HG02678 (cell line): ENCODE measurements at regions not wholly inside any gene's neighbourhood (a gene's known extent, or its start where the extent isn't known, plus 50 kb on each side); places are given as distances from the start of the nearest gene placed in this dataset.

Source experiments
- ATAC-seq: cut with Tn5 transposase; IDR thresholded peaks from one replicate; pipeline ENCODE4 v1.9.1; 2021; ENCODE audit warnings: mild to moderate bottlenecking, moderate library complexity; ENCODE audit not compliant: unreplicated experiment

DNA sequence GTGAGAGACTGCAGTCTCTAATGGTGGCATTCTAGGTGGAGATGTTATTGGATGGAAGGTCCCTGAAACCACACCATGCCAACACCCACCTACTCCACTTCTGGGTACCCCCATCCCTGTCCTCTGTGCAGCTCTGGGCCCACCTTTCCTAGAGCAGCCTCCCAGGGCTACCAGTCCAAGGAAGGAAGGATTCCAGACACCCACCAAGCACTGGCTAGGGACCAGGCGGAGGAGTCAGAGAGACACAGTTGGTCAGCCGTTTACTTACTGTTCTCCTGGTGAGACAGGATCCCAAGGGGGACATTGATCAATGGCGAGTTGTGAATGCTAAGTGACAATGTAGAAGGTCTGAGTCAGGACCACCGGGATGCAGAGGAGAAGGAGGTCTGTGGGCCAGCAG is 151.6 kb downstream of the TTC32 start:
- no peak for ATAC-seq

DNA sequence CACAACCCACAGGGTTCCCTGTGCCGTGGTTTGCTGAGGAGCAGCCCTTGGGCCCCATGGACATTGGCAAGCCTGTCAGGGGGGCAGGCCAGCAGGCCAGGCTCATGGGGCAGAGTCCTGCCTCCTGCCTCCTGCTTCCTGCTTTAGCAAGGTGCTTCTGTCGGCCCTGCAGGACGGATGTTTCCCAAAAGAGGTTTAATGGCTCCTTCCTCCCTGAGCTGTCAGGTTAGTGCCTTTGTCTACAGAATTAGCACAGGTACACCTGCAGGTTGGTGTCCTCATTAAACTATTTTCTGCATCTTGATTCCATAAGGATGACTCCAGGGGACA is 152.3 kb downstream of the TTC32 start:
- no peak for ATAC-seq

DNA sequence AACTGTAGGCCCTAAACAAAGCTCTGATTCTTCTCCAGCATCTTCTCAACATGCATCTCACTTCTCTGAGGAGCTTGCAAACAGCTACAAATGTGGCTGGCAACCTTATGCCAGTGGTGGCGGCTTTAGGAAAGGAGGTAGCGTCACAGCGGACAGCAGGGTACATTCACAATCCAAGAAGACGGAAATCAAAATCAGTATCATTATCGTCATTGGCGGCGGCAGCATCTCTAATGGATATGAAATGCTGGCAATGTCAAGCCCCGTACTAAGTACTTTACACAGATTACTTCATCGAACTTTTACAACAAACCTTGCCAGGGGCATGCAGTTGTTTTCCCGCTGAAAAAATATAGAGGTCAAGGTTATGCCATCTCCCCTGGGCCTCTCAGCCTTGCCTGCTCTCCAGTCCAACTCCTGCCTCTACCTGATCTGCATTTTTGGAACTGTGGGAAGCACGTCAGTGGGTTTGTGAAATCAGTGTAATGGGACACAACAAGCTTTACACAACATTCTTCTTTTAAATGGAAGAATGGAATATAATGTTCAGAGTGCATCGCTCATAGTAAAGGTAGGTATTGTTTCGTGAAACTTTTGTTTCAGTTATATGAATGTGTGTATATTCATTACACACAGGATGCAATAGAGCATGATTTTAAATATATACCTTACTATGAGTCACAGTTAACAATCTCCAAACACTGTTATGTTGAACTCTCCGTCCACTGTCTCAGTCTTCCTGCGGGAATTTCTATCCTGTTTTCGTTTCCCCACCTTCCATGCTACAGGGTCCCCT is 152.9 kb downstream of the TTC32 start:
- no peak for ATAC-seq

DNA sequence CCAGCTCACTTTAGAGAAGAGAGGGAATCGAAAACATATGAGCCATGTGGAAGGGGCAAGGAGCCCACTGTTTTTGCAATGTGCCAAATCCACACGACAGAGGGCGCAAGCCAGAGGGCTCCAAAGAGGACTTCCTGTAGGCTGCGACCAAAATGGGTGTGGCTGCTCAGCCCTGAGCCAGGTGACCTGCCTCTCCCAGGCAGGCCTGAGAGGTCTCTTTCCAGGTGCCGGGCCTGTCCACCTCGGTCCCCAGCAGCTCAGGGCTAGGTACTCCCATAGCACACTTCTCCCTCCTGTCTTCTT is 153.8 kb downstream of the TTC32 start:
- ATAC-seq: no peak

DNA sequence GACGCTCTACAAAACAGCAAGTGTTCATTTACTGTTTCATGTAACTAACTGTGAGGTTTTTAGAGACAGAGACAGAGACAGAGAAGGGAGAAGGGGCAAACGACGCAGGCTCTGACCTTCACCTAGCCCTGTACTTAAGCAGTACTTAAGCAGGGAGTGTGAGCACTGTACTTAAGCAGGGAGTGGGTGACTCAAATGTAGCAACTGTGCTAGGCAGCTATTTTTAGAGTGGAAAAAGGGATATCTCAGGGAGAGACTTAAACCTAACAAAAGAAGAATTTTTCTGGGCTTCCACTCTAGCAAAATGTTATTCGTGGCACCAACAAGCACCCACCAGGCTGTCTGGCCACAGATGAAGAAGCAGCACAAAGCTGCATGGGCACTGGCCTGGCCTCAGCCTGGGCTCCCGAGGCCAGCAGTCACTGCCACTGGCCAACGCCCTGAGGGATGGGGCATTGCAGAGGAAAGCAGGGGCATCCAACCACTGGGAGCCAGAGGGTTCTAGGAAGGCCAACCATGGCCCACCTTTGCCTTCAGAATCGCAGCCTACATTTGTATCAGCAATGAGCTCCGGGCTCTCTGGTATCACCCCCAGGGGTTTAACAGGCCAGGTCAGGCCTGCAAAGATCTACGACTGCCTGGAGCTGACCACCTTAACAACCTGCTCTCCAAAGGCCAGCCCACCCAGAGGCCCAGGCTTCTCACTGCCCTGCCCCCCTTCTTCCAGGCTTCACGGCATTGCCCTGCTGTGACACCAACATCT is 154.3 kb downstream of the TTC32 start:
- ATAC-seq: no peak

DNA sequence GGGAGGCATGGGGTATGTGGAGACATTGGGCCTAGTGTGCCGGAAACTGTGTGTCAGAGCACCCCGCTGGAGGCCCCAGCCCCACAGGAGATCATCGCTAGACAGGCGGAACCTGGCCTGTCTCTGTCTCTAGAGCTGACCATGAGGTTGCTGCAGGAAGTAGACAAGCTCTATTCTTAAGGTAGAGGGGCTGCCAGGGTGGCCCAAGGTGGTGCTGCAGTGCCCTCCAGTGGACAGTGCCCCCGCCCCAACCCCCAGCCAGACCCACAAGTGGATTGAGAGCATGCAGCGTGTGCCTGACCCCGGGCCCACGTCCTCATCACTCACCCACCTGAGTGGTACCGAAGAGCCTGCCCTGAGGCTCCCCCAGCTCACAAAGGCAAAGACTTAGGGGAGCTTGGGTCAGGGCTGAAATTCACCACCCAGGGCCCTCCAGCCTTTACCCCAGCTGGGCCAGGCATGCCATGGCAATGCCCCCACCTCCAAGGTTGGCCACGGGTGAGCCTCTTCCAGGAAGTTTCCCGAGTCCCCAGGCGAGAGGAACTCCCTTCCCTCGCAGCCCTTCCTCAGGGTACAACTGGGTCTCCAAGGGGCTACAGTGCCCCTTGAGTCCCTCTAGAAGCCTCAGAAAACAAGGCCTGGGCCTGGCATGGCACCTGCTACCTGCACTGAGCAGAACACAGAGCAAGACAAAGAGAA is 155.0 kb downstream of the TTC32 start:
- ATAC-seq: no peak

DNA sequence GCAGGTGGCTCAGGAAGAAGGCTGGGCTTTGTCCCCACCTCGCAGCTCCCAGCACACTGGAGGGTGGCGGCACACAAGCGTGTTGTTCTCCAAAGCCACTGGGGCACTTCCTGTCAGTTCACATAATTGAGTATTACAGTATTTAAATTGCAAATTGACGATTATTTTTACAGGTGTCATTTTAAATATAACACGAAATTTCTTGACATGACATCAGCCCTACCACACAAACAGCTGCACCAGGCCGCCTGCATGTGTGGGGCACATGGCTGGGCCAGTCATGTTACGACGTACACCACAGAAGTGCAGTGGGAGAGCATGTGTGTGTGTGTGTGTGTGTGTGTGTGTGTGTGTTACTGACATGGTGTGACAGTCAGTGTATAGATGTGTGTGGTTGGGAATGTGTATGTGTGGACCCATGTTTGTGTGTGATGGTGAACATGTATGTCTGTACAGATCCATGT is 155.6 kb downstream of the TTC32 start:
- no peak for ATAC-seq

DNA sequence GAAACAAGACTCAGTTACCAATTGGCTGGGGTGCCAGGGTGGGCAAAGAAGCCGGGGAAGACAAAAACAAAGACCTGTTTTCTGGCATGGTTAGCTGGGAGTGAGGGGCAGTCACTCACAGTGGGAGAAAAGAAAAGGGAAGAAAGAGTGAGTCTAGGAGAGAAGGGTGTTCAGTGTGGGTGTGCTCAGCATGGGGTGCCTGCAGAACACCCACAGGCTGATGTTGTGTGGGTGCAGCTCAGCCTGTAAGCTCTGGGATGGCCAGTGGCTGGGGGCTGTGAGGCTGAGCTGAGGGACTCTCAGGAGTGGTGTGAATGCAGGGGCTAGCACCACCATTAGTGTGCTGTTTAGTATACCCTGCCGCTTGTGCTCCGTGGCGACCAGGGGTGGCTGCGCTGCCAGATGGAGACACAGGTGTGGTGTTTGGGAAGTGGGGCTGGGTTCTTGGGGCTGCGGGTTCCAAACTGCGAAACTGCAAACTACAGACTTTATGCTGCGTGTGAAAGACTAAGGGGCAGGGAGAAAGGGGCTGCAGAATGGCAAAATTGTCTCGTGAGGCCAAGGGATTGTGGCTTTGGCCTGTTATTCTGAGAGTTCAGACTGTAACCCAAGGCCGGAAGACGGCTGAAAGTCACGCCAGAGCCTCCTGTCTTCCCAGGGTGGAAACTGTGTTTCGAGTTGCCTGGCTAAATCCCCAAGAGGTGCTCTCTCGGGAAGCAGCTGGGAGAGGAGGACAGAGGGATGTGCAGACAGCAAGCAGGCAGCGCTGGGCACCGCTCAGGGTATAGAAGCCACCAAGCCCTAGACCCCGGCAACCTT is 156.3 kb downstream of the TTC32 start:
- ATAC-seq: no peak

DNA sequence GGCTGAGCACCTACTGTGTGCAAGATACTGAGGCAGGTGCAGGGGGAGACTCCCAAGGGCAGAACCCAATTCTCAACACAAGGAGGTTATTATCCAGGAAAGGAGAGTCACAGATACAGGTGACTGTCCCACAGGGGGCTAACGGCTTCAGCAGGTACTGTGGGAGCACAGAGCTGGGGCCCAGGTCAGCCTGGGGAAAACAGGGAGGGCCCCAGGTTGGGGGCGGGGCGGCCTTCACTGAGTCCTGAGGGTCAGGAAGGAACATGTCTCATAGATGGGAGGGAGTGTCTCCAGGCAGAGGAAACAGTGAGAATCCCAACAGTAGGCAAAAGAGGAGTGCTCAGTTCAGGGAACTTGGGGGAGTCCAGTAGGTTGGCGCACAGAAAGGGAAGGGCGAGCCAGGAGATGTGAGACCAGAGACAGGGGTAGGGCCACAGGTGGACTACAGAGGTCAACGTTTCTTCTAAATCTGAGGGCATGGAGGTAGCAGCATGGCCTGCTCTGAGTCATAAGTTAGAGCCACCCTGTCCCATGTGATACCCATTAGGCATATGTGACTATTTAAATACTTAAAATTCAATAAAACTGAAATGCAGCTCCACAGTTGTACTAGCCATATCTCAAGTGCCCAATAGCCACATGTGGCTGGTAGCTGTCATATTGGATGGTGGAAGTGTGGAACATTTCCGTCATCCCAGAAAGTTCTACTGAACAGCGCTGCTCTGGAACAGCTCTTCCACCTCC is 157.2 kb downstream of the TTC32 start:
- no peak for ATAC-seq

DNA sequence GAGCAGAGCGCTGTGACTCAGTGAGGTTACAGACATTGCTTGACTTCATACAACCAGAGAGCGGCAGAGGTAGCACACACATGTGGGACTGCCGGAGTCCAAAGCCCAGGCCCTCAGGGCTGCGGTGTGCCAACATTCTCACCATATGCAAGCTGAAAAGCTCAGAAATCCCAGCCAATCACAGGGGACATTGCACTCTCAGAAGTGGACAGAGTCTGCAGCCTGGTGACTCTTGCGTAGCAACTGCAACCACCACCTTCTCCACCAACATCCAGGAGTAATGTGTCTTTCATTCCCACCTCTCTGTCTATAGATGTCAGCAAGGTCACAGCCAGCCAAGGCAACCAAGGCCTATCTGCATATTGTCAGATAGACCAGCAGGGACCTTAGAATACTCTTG is 158.1 kb downstream of the TTC32 start:
- ATAC-seq: no peak

DNA sequence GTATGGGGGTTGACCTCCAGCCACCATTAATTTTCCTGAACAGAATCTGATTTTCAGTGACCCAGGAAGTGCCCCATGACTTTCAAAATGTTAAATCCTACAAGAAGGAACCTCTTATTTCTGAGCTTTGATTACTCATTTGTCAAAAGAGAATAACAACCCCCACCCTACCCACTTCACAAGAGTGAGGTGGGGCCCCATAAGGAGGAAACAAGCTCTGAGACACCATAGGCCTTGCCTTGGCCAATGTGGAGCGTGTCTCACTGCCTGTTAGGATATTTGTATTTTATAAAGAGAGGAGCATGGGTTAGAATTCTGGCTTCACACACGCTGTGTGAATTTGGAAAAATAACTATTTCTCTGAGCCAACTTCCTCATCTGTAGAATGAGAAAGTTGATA is 158.9 kb downstream of the TTC32 start:
- no peak for ATAC-seq

DNA sequence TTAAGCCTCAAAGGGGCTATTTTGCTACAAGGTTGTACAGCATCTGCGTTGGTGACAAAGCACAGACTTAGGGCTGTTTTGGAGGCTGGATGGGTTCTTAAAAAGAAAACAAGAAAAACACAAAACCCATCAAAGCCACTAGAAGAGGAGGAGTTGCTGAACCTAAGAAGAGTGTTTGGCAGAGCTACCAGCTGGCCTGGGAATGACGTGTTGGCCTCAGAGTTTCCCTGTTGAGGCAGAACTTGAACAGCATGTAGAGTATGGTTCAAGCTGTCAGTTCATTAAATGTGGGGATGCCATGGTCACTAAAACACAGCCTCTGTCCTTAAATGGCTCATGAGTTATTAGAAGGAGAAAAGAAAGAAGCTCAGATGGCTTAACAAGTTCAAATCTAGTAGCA is 162.5 kb downstream of the TTC32 start:
- ATAC-seq: no peak

DNA sequence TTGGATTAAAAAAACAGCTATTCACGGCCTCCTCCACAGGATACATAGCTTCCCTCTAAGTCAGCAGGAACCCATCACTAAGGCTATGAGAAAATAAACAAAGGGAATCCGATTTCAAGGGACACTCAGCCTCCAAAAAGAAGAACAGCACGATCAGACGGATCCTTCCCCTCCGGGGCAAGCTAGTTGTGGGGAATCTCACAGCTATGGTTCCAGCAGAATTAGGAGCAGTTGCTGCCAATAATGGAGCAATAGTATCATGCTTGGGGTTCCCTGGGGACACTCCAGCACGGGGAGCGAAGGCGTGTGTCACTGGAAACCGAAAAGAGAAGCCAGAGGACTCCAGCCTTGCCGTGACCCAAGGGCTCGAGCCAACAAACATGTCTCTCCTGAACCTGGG is 163.1 kb downstream of the TTC32 start:
- ATAC-seq: no peak

DNA sequence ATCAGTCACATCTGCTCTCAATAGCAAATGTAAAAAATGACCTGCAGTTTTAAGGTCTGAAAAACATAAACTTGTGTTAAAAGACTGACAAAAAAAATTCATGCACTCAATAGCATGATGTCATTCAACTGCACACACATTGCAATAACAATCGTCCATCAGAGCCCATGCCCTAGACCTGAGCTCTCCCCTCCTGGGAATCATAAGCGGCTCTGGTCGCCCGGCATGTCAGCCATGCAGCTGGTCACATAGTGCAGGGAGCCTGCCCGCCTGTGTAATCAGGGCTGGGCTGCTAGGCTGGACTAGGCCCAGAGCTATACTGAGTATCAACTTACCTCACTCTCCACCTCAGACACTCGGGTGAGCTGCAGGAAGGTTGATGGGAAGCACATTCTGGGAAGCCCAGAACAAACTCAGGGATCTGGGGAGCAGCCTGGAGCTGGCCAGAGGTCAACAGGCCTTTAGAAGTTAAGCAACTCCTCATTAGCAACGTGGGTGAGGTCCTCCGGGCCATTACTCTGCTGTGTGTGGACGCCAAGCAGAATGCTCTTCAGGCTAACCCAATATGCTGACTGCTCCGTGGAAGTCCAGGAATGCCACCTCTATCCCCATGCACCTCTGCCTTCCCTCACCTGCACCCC is 165.5 kb downstream of the TTC32 start:
- no peak for ATAC-seq

DNA sequence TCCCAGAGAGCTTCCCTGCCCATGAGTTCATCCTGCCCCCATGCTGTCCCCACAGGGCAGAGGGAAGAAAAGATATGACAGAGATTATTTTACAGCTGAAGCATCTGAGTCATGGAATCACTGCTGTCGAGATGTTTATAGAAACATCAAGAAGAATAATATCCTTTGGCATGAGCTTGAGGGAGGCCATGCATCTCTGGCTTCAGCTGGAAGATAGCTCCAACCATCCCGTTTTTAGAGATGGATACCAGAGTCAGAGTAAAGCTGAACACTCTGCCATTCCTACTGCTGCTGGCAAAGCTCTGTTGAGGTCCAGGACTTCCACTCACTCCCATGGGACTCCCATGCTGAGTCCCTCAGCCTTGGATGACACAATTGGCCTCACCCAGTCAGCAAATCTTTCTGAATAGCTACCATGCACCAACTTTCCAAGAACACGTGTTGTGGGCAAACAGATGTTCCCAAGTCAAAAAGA is 167.8 kb downstream of the TTC32 start:
- no peak for ATAC-seq

DNA sequence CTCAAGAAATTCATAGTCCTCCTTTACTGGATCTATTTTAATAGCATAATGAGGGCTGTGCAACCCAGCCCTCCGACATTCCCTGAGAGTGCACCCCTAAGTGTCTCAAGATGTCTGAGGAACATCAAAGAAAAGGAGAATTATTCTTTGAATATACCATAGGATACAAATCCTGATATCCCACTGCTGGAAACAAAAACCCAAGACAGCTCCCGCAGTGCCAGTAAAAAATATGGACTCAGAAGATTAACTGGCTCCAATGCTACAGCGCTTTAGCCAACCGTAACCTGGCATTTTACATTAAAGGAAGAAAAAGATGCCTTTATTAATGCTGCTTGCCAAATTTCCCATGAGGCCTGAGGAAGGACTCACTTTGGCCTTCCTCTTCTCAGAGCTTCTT is 168.4 kb downstream of the TTC32 start:
- no peak for ATAC-seq

DNA sequence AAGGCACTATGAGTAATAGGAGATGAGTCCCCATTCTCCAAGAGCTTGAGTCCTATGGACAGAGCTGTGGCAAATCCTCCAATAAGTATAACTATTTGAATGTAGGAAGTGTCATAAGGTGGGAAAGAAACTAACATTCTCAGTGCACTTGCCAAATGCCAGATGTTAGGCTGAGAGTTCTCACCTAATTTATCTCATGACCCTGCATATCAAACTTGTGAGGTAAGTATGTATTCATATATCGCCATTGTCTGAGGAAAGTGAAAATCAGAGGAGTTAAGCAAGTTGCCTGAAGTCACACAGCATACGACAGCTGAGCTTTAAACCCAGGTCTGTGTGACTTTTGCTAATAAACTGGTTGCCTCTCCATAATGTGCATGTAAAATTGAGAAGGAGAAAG is 169.5 kb downstream of the TTC32 start:
- no peak for ATAC-seq

DNA sequence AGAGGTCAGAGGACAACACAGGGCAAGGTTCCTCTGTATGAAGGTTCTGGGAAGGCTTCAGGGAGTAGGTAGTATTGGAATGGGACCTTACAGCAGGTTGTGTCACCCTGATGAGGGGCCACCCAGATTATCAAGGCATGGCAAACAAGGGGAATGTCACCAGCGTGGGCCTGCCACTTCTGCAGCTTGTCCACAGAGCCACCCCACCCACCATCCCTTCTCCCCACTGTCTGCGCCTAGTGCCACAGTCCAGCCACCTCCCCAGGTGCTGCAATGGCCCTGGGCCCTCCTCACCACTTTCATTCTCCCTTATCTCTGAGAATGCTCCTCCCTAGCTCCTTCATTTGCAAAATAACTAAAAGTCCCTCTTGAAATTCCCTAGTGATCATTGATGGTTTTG is 170.3 kb downstream of the TTC32 start:
- ATAC-seq: no peak

DNA sequence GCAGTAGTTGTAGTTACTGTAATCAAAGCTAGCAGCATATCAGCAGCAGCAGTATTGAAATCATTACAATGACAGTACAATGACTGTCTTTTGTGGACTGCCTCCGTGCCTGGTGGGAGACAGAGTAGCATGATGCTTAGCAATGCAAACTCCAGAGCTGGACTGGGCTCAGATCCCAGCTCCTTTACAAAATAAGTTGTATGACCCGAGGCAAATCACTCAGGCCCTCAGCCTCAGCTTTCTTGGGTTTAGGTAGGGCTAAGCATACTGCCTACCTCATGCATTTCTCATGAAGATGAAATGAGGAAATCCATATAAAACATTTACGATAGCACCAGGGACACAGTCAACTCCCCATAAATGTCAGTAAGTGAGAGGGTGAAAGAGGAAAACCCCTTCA is 170.7 kb downstream of the TTC32 start:
- no peak for ATAC-seq

DNA sequence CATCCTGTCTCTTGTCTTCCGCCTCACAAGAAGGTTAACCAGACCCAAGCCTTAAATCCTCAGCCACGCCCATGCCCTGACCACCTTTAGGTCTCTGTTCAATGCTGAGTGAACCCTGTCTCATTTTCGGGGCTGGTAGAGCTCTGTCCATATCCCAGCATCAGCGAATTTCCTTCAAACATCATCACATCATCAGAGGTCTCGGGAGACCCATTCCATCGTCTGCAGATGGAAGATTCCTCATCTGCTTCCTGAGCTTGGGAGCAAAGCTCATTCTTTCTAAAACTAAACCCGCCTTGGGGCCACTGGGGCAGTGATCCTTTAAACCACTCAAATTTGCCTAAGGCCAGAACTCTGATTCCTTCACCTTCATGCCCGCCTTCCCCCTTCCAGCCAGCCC is 173.7 kb downstream of the TTC32 start:
- no peak for ATAC-seq
